Spleen (tissue), 7 donors: ENCODE measurements at regions not wholly inside any gene's neighbourhood (a gene's known extent, or its start where the extent isn't known, plus 50 kb on each side); places are given as distances from the start of the nearest gene placed in this dataset.

Experiments used
- POLR2AphosphoS5 ChIP-seq, 3 donors: sonication (generic); formaldehyde crosslinking; IDR thresholded peaks; one replicate each; pipeline ENCODE4 v1.5.1; 2017; ENCODE audit warnings: antibody characterized with exemption in 3 of 3
- TF ChIP-seq, protein P1 (sequence below), 11 experiments: fragments of 200-600 bp in 7 of 11; fragments of 450-650 bp in 4 of 11; sonication (generic) in 4 of 11; IDR thresholded peaks in 8 of 11; conservative IDR thresholded peaks in 3 of 11; 1 replicate in 7 of 11; 2 replicates in 4 of 11; pipeline versions ENCODE4 v1.4.0 to v1.8.0; 2016 to 2021; ENCODE audit warnings: antibody characterized with exemption in 11 of 11, inconsistent platforms in 4 of 11, mild to moderate bottlenecking in 1 of 11
- donor health status: DM: no; HTN: no; CAD: no; lungs with moderate emphysema.
- donor health status: DM: no; HTN: no; CAD: no.
- donor health status: DM: no; HTN: no; CAD: no.

DNA sequence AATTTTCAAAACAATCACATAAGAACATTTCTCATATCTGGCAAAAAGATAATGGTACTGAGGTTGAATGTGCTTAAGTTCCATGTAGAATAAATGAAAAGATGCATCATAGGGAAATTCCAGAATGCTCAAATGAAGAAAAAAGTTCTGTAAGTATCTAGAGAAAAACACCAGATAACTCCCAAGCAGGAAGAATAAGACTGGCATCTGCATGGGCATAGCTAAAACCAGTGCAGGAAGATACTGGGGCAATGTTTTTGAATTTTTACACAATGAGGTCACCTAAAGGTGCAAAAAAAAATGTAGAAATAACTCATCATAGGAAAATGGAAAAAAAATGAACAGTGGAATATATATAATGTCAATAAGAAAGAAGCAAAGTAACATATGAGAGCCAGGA is 275.2 kb downstream of the BAMBI start:
- no peak for TF ChIP-seq POLR2AphosphoS5 (IDR thresholded peaks at IDR 0.05)
- TF ChIP-seq, protein P1, sequence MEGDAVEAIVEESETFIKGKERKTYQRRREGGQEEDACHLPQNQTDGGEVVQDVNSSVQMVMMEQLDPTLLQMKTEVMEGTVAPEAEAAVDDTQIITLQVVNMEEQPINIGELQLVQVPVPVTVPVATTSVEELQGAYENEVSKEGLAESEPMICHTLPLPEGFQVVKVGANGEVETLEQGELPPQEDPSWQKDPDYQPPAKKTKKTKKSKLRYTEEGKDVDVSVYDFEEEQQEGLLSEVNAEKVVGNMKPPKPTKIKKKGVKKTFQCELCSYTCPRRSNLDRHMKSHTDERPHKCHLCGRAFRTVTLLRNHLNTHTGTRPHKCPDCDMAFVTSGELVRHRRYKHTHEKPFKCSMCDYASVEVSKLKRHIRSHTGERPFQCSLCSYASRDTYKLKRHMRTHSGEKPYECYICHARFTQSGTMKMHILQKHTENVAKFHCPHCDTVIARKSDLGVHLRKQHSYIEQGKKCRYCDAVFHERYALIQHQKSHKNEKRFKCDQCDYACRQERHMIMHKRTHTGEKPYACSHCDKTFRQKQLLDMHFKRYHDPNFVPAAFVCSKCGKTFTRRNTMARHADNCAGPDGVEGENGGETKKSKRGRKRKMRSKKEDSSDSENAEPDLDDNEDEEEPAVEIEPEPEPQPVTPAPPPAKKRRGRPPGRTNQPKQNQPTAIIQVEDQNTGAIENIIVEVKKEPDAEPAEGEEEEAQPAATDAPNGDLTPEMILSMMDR (IDR thresholded peaks at IDR 0.05 in 8 of 11, conservative IDR thresholded peaks at IDR 0.05 in 3 of 11), result no peak
